SU-DHL-6 (cell line): ENCODE measurements at regions not wholly inside any gene's neighbourhood (a gene's known extent, or its start where the extent isn't known, plus 50 kb on each side); places are given as distances from the start of the nearest gene placed in this dataset.

Experiments used
- H2AFZ ChIP-seq: fragments of 200-600 bp; sonication (generic); 2 replicates; pipeline ENCODE4 v1.6.1; 2014; ENCODE audit warnings: low read depth, mild to moderate bottlenecking, moderate library complexity, mixed read lengths, antibody characterized with exemption, low read length; ENCODE audit not compliant: severe bottlenecking
- H3F3A ChIP-seq: fragments of 200-600 bp; shearing (Covaris generic); 2 replicates; pipeline ENCODE4 v1.6.0; 2016; ENCODE audit warnings: antibody characterized with exemption, mild to moderate bottlenecking; ENCODE audit not compliant: insufficient read depth
- H3K27ac ChIP-seq: fragments of 200-600 bp; sonication (generic); 2 replicates; pipeline ENCODE4 v1.5.1; 2016; ENCODE audit warnings: low read depth, mild to moderate bottlenecking, low read length, moderate library complexity, mixed read lengths
- H3K27me3 ChIP-seq: fragments of 200-600 bp; sonication (generic), shearing (Covaris generic); 2 replicates; pipeline ENCODE4 v1.6.0; 2014; ENCODE audit warnings: mild to moderate bottlenecking, low read length
- H3K36me3 ChIP-seq: fragments of 200-600 bp; sonication (generic); 2 replicates; pipeline ENCODE4 v1.6.1; 2014; ENCODE audit warnings: mild to moderate bottlenecking, low read length, mixed read lengths
- H3K4me2 ChIP-seq: fragments of 300-600, 200-600 bp; shearing (Covaris generic), sonication (generic); 2 replicates; pipeline ENCODE4 v1.6.0; 2014; ENCODE audit warnings: low read length, low read depth, mild to moderate bottlenecking; ENCODE audit not compliant: poor library complexity, severe bottlenecking
- H3K4me3 ChIP-seq: fragments of 200-600 bp; sonication (generic); 2 replicates; pipeline ENCODE4 v1.5.1; 2014; ENCODE audit warnings: antibody characterized with exemption, low read length, mild to moderate bottlenecking, mixed read lengths; ENCODE audit not compliant: insufficient read depth, poor library complexity, severe bottlenecking
- H3K79me2 ChIP-seq: fragments of 200-600 bp; sonication (generic); 2 replicates; pipeline ENCODE4 v1.6.1; 2014; ENCODE audit warnings: mild to moderate bottlenecking, low read length, moderate library complexity; ENCODE audit not compliant: insufficient read depth
- H3K9ac ChIP-seq: fragments of 200-600 bp; sonication (generic); 2 replicates; pipeline ENCODE4 v1.7.0; 2014; ENCODE audit warnings: mild to moderate bottlenecking, low read length
- H3K9me2 ChIP-seq: fragments of 200-600 bp; sonication (generic); replicated peaks from 2 replicates; pipeline ENCODE4 v1.6.1; 2014; ENCODE audit warnings: low read length; ENCODE audit not compliant: insufficient read depth
- H3K9me3 ChIP-seq: fragments of 200-600 bp; sonication (generic); 2 replicates; pipeline ENCODE4 v1.6.1; 2014; ENCODE audit warnings: low read length, mixed read lengths; ENCODE audit not compliant: insufficient read depth
- H4K20me1 ChIP-seq: fragments of 200-600 bp; sonication (generic); 2 replicates; pipeline ENCODE4 v1.6.1; 2014; ENCODE audit warnings: low read depth, mild to moderate bottlenecking, antibody characterized with exemption, low read length, moderate library complexity, mixed read lengths
- EZH2phosphoT487 ChIP-seq: fragments of 200-600 bp; sonication (generic), shearing (Covaris generic); conservative IDR thresholded peaks from 2 replicates; pipeline ENCODE4 v1.6.1; 2018; ENCODE audit warnings: mild to moderate bottlenecking, antibody characterized with exemption, low read length, moderate library complexity, mixed read lengths
- TF ChIP-seq, protein P1 (sequence below): fragments of 200-600 bp; sonication (generic); IDR thresholded peaks from one replicate; pipeline ENCODE4 v1.5.1; 2017; ENCODE audit warnings: antibody characterized with exemption, mild to moderate bottlenecking, low read length, moderate library complexity; ENCODE audit not compliant: insufficient read depth, poor library complexity, severe bottlenecking

DNA sequence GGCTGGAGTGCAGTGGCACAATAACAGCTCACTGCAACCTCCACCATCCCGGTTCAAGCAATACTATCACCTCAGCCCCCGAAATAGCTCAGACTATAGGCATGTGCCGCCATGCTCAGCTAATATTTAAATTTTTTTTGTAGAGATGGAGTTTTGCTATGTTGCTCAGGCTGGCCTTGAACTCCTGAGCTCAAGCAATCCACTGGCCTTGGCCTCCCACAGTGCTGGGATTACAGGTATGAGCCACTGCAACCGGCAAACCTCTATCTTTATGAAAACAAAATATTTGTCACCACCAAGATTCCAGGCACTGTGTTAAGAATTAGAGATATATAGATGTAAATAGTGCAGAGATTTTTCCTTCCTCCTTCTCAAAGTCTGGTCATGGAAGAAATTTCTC is 232.5 kb downstream of the ANKRD50 start:
- Histone ChIP-seq H3K9me2 (no peaks in the 10 kb centered on the region), H3K36me3 (no peaks in the 10 kb centered on the region), H3K9me3 (no peaks in the 10 kb centered on the region), H3K79me2 (no peaks in the 10 kb centered on the region), H3K4me3 (no peak overlapping the region), H3K9ac (no peak overlapping the region), H3K4me2 (no peak overlapping the region), H3K27me3 (no peaks in the 10 kb centered on the region), H3F3A (no peaks in the 10 kb centered on the region), H2AFZ (no peak overlapping the region), H3K27ac (no peak overlapping the region), H4K20me1 (no peaks in the 10 kb centered on the region)
- TF ChIP-seq, protein P1, sequence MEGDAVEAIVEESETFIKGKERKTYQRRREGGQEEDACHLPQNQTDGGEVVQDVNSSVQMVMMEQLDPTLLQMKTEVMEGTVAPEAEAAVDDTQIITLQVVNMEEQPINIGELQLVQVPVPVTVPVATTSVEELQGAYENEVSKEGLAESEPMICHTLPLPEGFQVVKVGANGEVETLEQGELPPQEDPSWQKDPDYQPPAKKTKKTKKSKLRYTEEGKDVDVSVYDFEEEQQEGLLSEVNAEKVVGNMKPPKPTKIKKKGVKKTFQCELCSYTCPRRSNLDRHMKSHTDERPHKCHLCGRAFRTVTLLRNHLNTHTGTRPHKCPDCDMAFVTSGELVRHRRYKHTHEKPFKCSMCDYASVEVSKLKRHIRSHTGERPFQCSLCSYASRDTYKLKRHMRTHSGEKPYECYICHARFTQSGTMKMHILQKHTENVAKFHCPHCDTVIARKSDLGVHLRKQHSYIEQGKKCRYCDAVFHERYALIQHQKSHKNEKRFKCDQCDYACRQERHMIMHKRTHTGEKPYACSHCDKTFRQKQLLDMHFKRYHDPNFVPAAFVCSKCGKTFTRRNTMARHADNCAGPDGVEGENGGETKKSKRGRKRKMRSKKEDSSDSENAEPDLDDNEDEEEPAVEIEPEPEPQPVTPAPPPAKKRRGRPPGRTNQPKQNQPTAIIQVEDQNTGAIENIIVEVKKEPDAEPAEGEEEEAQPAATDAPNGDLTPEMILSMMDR, result no peak
- TF ChIP-seq EZH2phosphoT487, result no peak

DNA sequence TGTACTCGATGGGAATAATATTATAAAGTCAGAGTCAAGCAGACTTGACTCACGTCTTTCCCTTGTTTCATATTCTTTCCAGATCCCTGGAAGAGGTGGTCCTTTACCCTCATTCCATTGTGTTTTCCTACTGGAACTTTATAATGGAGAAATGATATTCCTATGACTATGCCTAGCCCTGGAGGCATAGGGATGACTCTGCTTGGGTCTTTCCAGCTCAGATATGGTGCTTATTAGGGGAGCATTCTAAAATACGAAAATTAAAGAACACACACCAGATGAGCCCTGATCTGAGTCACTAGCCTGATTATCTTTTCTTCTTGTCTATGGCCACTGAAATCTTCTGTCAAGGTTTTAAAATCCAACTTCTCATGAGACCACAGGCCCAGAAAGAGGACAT is 231.4 kb downstream of the ANKRD50 start:
- Histone ChIP-seq H3K36me3 (no peaks in the 10 kb centered on the region), H3F3A (no peaks in the 10 kb centered on the region), H3K4me3 (no peak overlapping the region), H3K27me3 (no peaks in the 10 kb centered on the region), H3K27ac (no peak overlapping the region), H4K20me1 (no peaks in the 10 kb centered on the region), H2AFZ (no peak overlapping the region), H3K9me3 (no peaks in the 10 kb centered on the region), H3K4me2 (no peak overlapping the region), H3K9me2 (no peaks in the 10 kb centered on the region), H3K9ac (no peak overlapping the region), H3K79me2 (no peaks in the 10 kb centered on the region)
- TF ChIP-seq EZH2phosphoT487, result no peak

DNA sequence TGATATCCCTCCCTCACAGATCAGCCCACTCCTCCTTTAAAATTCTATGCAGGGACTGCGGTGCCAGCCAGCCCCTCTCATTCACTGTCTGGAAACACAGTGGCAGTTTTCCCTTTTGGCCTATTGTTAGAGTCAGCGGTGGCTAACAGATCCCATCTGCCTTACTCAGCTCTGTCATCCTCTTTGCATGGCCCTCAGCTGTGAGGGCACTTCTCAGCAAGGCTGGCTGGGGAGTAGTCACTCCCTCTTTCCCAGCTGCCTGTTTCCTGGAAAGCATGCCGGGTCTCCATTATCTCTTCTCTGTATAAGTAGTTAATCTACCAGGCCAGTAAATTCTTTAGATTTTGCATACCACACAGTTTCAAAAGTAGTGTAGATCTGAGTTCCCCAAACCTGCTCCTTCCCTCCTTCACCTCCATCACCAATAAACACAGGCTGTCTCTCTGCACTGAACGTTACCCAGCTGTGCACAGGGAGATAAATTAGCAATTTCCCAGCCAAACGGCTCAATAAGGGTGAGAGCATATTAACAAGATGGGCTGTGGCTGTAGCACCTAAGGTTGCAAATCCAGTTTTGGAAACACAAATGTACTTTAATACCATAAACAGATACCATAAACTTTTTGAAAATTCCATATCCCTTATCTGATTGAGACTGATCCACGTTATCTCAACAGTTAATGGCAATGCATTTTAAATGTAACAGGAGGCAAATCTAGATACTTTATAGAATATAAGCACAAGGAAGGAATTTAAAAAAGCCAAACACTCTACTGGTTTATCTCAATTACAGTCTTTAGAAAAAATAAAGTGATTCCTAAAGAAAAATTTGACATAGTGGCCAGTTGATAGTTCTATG is 229.3 kb downstream of the ANKRD50 start:
- no peak overlapping the region for H3K27ac ChIP-seq
- H3K4me2 ChIP-seq, result no peak overlapping the region
- no peak overlapping the region for H3K4me3 ChIP-seq
- no peak for TF ChIP-seq EZH2phosphoT487
- TF ChIP-seq, protein P1, result no peak
- H3K9me2 ChIP-seq, result no peaks in the 10 kb centered on the region
- no peaks in the 10 kb centered on the region for H3K9me3 ChIP-seq
- H3K27me3 ChIP-seq, result no peaks in the 10 kb centered on the region
- H2AFZ ChIP-seq, result no peak overlapping the region
- no peak overlapping the region for H3K9ac ChIP-seq
- no peaks in the 10 kb centered on the region for H3K36me3 ChIP-seq
- H4K20me1 ChIP-seq, result no peaks in the 10 kb centered on the region
- no peaks in the 10 kb centered on the region for H3K79me2 ChIP-seq
- H3F3A ChIP-seq, result no peaks in the 10 kb centered on the region

DNA sequence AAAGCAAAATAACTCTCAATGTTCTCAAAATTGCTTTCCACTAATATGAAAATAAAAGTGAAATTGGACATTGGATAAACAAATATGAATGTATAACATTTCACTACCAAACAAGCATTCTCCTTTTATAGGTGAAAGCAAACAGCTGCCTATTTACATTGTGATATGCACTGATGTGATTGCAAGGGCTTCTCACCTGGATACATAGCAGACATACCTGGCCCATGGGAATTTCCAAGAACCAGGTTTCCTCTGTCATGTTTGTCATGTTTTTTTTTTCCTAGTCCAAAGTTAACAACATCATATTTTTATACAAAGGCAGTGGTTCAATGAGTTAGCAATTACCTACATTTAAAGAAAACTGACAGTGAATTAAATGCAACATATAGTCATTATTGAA is 228.5 kb downstream of the ANKRD50 start:
- no peak overlapping the region for H3K4me2 ChIP-seq
- H3K4me3 ChIP-seq, result no peak overlapping the region
- no peaks in the 10 kb centered on the region for H4K20me1 ChIP-seq
- H3K9me2 ChIP-seq, result no peaks in the 10 kb centered on the region
- TF ChIP-seq EZH2phosphoT487, result no peak
- TF ChIP-seq, protein P1, result no peak
- H3K36me3 ChIP-seq, result no peaks in the 10 kb centered on the region
- H3K9me3 ChIP-seq, result no peaks in the 10 kb centered on the region
- no peaks in the 10 kb centered on the region for H3F3A ChIP-seq
- H3K79me2 ChIP-seq, result no peaks in the 10 kb centered on the region
- no peaks in the 10 kb centered on the region for H3K27me3 ChIP-seq
- H3K27ac ChIP-seq, result no peak overlapping the region
- no peak overlapping the region for H2AFZ ChIP-seq
- H3K9ac ChIP-seq, result no peak overlapping the region
